Cardiac muscle cell (in vitro differentiated cells and primary cell): ENCODE measurements at regions not wholly inside any gene's neighbourhood (a gene's known extent, or its start where the extent isn't known, plus 50 kb on each side); places are given as distances from the start of the nearest gene placed in this dataset.

Source experiments
- DNase-seq, 2 donors: peaks; one replicate each; pipeline versions ENCODE4 v3.0.0 to v3.0.0-alpha.2; 2010 to 2017; ENCODE audit warnings: low read depth in 1 of 2, low spot score in 1 of 2
- H3K27ac ChIP-seq: fragments of 200-600 bp; sonication (generic); 2 replicates; pipeline ENCODE4 v1.5.1; 2016
- H3K27me3 ChIP-seq: fragments of 200-600 bp; sonication (generic); 2 replicates; pipeline ENCODE4 v1.6.0; 2016; ENCODE audit warnings: control low read depth
- H3K36me3 ChIP-seq: fragments of 200-600 bp; sonication (generic); 2 replicates; pipeline ENCODE4 v1.5.1; 2016; ENCODE audit warnings: control low read depth
- H3K4me1 ChIP-seq: fragments of 200-600 bp; sonication (generic); 2 replicates; pipeline ENCODE4 v1.8.1; 2017; ENCODE audit warnings: low read depth, mild to moderate bottlenecking, mixed run types
- H3K4me3 ChIP-seq: fragments of 200-600 bp; sonication (generic); 2 replicates; pipeline ENCODE4 v1.5.1; 2016; ENCODE audit warnings: mild to moderate bottlenecking
- H3K9me3 ChIP-seq: fragments of 200-600 bp; sonication (generic); 2 replicates; pipeline ENCODE4 v1.5.1; 2017; ENCODE audit warnings: low read depth, mild to moderate bottlenecking, control low read depth
- TF ChIP-seq, protein P1 (sequence below): IDR thresholded peaks from 2 replicates; pipeline ENCODE4 v1.5.1; 2012; ENCODE audit warnings: low read depth, mild to moderate bottlenecking, low read length

DNA sequence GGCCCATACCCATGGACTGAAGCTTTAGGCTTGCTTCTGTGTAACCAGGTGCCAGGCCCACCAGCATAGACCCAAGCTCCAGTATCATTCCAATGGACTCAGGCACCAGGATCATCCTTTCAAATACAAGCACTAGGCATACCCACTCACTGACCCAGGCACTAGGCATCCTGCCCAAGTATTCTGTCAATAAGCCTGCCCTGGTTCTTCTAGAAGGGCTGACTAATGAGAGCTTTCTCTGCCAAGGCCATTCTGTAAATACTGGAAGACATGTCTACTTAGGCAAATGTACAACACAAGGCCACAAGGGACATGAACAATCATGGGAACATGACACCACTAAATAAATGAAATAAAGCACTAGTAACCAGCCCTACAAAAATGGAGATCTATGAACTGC, 352.2 kb downstream of the FSCB start:
- Histone ChIP-seq H3K36me3 (no peaks in the 10 kb centered on the region), H3K9me3 (no peaks in the 10 kb centered on the region), H3K4me1 (no peaks in the 10 kb centered on the region), H3K27me3 (no peaks in the 10 kb centered on the region), H3K4me3 (no peak overlapping the region), H3K27ac (no peak overlapping the region)
- TF ChIP-seq, protein P1, sequence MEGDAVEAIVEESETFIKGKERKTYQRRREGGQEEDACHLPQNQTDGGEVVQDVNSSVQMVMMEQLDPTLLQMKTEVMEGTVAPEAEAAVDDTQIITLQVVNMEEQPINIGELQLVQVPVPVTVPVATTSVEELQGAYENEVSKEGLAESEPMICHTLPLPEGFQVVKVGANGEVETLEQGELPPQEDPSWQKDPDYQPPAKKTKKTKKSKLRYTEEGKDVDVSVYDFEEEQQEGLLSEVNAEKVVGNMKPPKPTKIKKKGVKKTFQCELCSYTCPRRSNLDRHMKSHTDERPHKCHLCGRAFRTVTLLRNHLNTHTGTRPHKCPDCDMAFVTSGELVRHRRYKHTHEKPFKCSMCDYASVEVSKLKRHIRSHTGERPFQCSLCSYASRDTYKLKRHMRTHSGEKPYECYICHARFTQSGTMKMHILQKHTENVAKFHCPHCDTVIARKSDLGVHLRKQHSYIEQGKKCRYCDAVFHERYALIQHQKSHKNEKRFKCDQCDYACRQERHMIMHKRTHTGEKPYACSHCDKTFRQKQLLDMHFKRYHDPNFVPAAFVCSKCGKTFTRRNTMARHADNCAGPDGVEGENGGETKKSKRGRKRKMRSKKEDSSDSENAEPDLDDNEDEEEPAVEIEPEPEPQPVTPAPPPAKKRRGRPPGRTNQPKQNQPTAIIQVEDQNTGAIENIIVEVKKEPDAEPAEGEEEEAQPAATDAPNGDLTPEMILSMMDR, result no peak
- DNase-seq, result no peak

DNA sequence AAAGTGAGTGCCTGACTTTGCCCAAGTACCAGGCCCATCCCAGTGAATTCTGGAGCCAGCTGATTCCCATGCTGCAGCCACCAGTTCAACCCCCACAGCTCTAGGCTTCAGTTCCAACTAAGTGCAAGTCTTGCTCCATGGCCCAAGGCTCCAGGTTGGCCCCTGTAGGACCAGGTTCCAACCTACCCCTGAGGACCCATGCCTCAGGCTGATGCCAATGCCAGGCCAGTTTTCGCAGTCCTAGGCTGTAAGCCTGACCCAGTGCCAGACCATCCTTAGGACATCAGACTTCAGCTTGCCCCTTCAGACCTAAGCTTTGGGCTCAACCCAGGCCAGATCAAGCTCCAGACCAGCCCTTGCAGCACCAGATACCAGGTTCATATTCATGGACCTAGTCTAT, 352.6 kb downstream of the FSCB start:
- no peak for DNase-seq
- H3K27me3 ChIP-seq, result no peaks in the 10 kb centered on the region
- TF ChIP-seq, protein P1, result no peak
- no peaks in the 10 kb centered on the region for H3K4me1 ChIP-seq
- no peaks in the 10 kb centered on the region for H3K36me3 ChIP-seq
- no peak overlapping the region for H3K27ac ChIP-seq
- H3K9me3 ChIP-seq, result no peaks in the 10 kb centered on the region
- no peak overlapping the region for H3K4me3 ChIP-seq

DNA sequence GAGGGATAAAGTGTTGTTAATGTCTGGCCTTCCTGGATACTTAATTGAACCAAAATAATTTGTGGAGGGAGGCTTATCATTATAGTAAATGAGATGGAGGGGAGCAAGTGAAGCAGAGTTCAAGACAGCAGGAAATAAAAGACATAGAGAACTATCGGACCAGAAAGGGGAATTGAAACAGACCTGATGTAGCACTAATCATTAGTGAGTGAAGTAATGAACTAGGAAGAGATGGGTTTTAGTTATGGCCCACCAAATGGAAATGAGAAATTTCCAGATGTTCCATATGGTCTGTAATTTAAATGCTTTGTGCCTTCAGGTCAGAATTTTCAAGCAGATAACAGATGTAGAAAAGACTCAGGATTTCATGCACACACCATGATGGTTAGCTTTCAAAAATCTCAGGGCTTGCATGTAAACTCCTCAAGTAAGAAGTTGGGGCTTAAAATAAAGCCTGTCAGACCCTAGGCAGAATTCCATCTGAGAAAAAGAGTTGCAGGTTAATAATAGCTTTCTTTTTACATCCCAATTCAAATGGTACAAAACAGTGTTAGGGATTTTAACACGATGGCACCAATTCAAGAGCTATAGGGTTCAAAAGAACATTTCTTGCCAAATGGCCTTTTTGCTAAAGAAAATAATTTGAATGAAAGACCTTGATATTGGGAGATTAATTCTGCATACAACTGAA, 355.8 kb downstream of the FSCB start:
- Histone ChIP-seq H3K27me3 (no peaks in the 10 kb centered on the region), H3K27ac (no peak overlapping the region), H3K4me3 (no peak overlapping the region), H3K36me3 (no peaks in the 10 kb centered on the region), H3K9me3 (no peaks in the 10 kb centered on the region), H3K4me1 (no peaks in the 10 kb centered on the region)
- TF ChIP-seq, protein P1, result no peak
- no peak for DNase-seq

DNA sequence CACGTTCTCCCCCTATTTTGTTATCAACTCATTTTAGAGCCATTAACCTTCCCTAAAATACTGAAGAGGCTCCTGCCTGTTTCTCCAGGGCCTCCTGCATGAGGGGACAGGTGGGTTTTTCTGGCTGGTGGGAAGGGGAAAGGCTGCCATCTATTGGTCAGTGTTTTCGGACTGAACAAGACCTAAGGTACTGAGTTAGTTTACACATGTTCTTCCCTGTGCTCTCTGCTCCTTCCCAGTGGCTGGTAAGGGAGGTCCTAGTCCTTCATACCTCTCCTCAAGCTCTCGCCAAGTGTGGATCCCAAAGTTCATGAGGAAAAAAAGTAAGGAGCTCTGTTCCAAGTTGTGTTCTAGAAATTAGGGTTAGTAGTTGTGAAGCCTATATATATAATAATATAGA, 357.5 kb downstream of the FSCB start:
- TF ChIP-seq, protein P1, result peak; percentile 57
- Histone ChIP-seq H3K4me3 (no peak overlapping the region), H3K4me1 (no peaks in the 10 kb centered on the region), H3K27me3 (no peaks in the 10 kb centered on the region), H3K9me3 (no peaks in the 10 kb centered on the region), H3K27ac (no peak overlapping the region), H3K36me3 (no peaks in the 10 kb centered on the region)
- DNase-seq, result peak; percentile 60 to 68

DNA sequence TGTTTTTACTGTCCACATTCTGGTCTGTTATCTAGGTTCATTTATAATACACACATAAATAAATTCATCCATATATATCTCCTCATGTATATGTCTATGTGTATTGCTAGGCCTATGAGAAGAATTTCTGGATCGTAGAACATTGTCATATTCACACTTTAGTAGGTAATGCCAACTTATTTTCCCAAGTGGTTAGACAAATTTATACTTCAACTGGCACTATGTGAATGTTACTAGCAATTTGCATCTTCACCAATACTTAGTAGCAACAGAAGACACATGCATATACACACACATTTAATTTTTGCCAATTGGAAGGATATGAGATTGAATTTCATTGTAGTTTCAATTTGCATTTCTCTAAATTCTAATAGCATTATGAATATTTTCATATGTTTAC, 365.1 kb downstream of the FSCB start:
- no peak overlapping the region for H3K4me3 ChIP-seq
- no peaks in the 10 kb centered on the region for H3K9me3 ChIP-seq
- no peak for DNase-seq
- no peaks in the 10 kb centered on the region for H3K36me3 ChIP-seq
- no peaks in the 10 kb centered on the region for H3K4me1 ChIP-seq
- no peak overlapping the region for H3K27ac ChIP-seq
- no peaks in the 10 kb centered on the region for H3K27me3 ChIP-seq
- TF ChIP-seq, protein P1, result no peak
